ENCODE measurements at regions not wholly inside any gene's neighbourhood (a gene's known extent, or its start where the extent isn't known, plus 50 kb on each side); places are given as distances from the start of the nearest gene placed in this dataset.

DNA sequence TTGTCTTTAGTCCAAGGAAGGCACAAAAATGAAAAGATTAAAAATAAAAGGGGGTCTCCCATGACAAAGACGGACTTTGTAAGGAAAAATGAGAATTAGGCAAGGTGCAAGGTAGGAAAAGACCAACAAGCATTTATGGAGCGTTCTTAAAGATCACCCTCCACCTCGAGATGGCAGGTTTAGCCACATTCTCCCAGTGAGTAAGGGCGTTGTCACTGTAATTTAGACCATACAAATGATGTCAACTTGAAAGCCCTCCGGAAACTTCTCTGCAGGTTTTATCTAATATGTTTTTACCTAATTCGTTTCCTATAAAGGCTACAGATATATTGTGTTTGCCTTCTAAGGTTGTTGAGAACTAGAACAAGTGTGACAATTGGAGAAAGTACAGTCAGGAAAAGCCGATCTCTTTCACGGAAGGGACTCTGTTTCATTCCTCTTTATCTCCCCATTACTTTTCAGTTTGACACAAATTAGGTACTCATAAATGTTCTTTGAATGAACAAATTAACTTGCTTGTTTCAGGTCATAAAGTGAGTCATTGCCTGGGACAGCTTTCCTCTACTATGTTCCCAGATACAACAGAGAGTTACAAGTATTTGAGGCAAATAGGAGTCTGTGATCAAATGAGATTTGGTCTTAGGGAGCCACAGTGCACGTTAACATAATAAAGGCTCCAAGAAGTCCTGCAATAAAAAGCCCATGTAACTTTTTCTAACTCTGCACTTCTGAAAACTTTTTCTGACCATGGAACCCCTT lies 102.6 kb upstream of the HABP2 start:
- H3K36me3 ChIP-seq (ENCODE audit: control insufficient read depth, insufficient read depth, low read length): no peaks in the 10 kb centered on the region
- ChIA-PET POLR2A (no interaction called here), CTCF (no interaction called here)
- ATAC-seq (no peak), DNase-seq (ENCODE audit: low read depth, low spot score) (no peak)
- no peak overlapping the region for H3K4me3 ChIP-seq (ENCODE audit: low read depth in 2 of 2, low read length in 2 of 2)
- H3K9me3 ChIP-seq (ENCODE audit: control insufficient read depth, insufficient read depth, low read depth, low read length): no peaks in the 10 kb centered on the region
- in situ Hi-C loops (cut with HindIII; ENCODE audit: low pct_unique_long_range_greater_than_20kb, low sequenced_read_pairs) (no loop called here), intact Hi-C loops (cut with micrococcal nuclease; ENCODE audit: unreplicated experiment) (no loop called here)
- H3K27ac ChIP-seq (ENCODE audit: low read length): no peak overlapping the region
- no peak for TF ChIP-seq POLR2AphosphoS5 (IDR thresholded peaks at IDR 0.05; ENCODE audit: low read depth, low read length)
- TF ChIP-seq, protein P1, sequence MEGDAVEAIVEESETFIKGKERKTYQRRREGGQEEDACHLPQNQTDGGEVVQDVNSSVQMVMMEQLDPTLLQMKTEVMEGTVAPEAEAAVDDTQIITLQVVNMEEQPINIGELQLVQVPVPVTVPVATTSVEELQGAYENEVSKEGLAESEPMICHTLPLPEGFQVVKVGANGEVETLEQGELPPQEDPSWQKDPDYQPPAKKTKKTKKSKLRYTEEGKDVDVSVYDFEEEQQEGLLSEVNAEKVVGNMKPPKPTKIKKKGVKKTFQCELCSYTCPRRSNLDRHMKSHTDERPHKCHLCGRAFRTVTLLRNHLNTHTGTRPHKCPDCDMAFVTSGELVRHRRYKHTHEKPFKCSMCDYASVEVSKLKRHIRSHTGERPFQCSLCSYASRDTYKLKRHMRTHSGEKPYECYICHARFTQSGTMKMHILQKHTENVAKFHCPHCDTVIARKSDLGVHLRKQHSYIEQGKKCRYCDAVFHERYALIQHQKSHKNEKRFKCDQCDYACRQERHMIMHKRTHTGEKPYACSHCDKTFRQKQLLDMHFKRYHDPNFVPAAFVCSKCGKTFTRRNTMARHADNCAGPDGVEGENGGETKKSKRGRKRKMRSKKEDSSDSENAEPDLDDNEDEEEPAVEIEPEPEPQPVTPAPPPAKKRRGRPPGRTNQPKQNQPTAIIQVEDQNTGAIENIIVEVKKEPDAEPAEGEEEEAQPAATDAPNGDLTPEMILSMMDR (IDR thresholded peaks at IDR 0.05): no peak
- TF ChIP-seq, protein P2, sequence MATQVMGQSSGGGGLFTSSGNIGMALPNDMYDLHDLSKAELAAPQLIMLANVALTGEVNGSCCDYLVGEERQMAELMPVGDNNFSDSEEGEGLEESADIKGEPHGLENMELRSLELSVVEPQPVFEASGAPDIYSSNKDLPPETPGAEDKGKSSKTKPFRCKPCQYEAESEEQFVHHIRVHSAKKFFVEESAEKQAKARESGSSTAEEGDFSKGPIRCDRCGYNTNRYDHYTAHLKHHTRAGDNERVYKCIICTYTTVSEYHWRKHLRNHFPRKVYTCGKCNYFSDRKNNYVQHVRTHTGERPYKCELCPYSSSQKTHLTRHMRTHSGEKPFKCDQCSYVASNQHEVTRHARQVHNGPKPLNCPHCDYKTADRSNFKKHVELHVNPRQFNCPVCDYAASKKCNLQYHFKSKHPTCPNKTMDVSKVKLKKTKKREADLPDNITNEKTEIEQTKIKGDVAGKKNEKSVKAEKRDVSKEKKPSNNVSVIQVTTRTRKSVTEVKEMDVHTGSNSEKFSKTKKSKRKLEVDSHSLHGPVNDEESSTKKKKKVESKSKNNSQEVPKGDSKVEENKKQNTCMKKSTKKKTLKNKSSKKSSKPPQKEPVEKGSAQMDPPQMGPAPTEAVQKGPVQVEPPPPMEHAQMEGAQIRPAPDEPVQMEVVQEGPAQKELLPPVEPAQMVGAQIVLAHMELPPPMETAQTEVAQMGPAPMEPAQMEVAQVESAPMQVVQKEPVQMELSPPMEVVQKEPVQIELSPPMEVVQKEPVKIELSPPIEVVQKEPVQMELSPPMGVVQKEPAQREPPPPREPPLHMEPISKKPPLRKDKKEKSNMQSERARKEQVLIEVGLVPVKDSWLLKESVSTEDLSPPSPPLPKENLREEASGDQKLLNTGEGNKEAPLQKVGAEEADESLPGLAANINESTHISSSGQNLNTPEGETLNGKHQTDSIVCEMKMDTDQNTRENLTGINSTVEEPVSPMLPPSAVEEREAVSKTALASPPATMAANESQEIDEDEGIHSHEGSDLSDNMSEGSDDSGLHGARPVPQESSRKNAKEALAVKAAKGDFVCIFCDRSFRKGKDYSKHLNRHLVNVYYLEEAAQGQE (IDR thresholded peaks at IDR 0.05; ENCODE audit: insufficient read depth in 1 of 2, low read depth in 2 of 2, low read length in 1 of 2): no peak
- TF ChIP-seq SIN3A (IDR thresholded peaks at IDR 0.05; ENCODE audit: borderline replicate concordance, insufficient read depth, low read depth, low read length): no peak
- no peak for TF ChIP-seq TCF7L2 (IDR thresholded peaks at IDR 0.05; ENCODE audit: low read depth, low read length)
- BruUV-seq (replicated peaks): no TSS peak
- no peaks in the 10 kb centered on the region for H3K4me1 ChIP-seq (ENCODE audit: control insufficient read depth, insufficient read depth, low read length)
- H3K27me3 ChIP-seq (ENCODE audit: control insufficient read depth, insufficient read depth, low read length): peaks cover 54% of the 10 kb centered on the region

DNA sequence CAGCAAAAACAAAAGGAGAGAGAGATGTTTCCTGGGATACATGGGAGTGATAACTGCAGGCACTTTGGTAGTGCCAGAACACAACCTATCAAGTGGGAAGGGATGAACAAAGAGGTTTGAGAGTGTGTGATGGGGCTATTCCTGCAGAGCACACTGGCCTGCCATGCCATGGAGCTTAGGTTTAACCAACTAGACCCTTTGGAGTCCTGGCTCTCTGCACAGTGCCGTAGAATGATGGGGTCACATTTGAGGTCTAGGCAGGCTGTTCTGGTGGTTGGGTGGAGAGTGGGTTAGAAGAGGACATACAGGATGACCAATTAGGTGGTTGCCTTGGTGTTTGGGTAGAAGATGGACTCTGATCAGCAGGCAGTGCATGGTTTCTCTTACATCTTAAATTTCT lies 101.9 kb upstream of the HABP2 start:
- no peak for DNase-seq (ENCODE audit: low read depth, low spot score)
- Histone ChIP-seq H3K36me3 (ENCODE audit: control insufficient read depth, insufficient read depth, low read length) (no peaks in the 10 kb centered on the region), H3K9me3 (ENCODE audit: control insufficient read depth, insufficient read depth, low read depth, low read length) (no peaks in the 10 kb centered on the region), H3K27ac (ENCODE audit: low read length) (no peak overlapping the region), H3K27me3 (ENCODE audit: control insufficient read depth, insufficient read depth, low read length) (peaks cover 50% of the 10 kb centered on the region), H3K4me1 (ENCODE audit: control insufficient read depth, insufficient read depth, low read length) (no peaks in the 10 kb centered on the region), H3K4me3 (ENCODE audit: low read depth in 2 of 2, low read length in 2 of 2) (no peak overlapping the region)
- ChIA-PET POLR2A (no interaction called here), CTCF (no interaction called here)
- no peak for ATAC-seq
- TF ChIP-seq, protein P1 (IDR thresholded peaks at IDR 0.05): no peak
- TF ChIP-seq SIN3A (IDR thresholded peaks at IDR 0.05; ENCODE audit: borderline replicate concordance, insufficient read depth, low read depth, low read length): no peak
- in situ Hi-C loops (cut with HindIII; ENCODE audit: low pct_unique_long_range_greater_than_20kb, low sequenced_read_pairs): no loop called here
- intact Hi-C loops (cut with micrococcal nuclease; ENCODE audit: unreplicated experiment): no loop called here
- BruUV-seq (replicated peaks): no TSS peak
